IMR-90 (cell line): ENCODE measurements at regions not wholly inside any gene's neighbourhood (a gene's known extent, or its start where the extent isn't known, plus 50 kb on each side); places are given as distances from the start of the nearest gene placed in this dataset.

Experiments used
- ATAC-seq: fragments of 200-7000 bp; cut with Tn5 transposase; 2 replicates; pipeline ENCODE4 v1.9.1; 2020; ENCODE audit warnings: low read depth, mild to moderate bottlenecking, moderate library complexity
- BruUV-seq: library from RNA; stranded (reverse); fragments of 400-500 nt; replicated peaks from 2 replicates; lab custom pipeline; 2021; lab: Mats Ljungman, UMichigan
- CTCF ChIA-PET: fragments of 300-600 bp; formaldehyde crosslinking; extraction: SDS; loops from one replicate; lab custom pipeline; 2021; ENCODE audit warnings: antibody characterized with exemption; lab: Yijun Ruan, JAX
- POLR2A ChIA-PET: fragments of 300-600 bp; sonication (Branson Sonifier 250); formaldehyde crosslinking; loops from one replicate; lab custom pipeline; 2022; ENCODE audit warnings: antibody characterized with exemption; ENCODE audit not compliant: unreplicated experiment; lab: Charles Lee
- DNase-seq: peaks from one replicate; pipeline ENCODE4 v3.0.0; 2013
- H2AFZ ChIP-seq: replicated peaks from 2 replicates; pipeline ENCODE3; 2013; ENCODE audit warnings: low read length, mild to moderate bottlenecking; ENCODE audit not compliant: poor library complexity
- H2AK5ac ChIP-seq: 2 replicates; pipeline ENCODE4 v1.6.1; 2013; ENCODE audit warnings: low read depth, low read length, inconsistent platforms
- H2AK9ac ChIP-seq: replicated peaks from 2 replicates; pipeline ENCODE3; 2013; ENCODE audit warnings: mild to moderate bottlenecking, low read depth, low read length, moderate library complexity; ENCODE audit not compliant: poor library complexity
- H2BK120ac ChIP-seq: 2 replicates; pipeline ENCODE4 v1.6.1; 2013; ENCODE audit warnings: low read depth, low read length, inconsistent platforms
- H2BK15ac ChIP-seq: 3 replicates; pipeline ENCODE4 v1.6.1; 2013; ENCODE audit warnings: low read depth, low read length, inconsistent platforms
- H2BK20ac ChIP-seq: 2 replicates; pipeline ENCODE4 v1.6.1; 2013; ENCODE audit warnings: low read depth, mild to moderate bottlenecking, inconsistent platforms, low read length, moderate library complexity
- H2BK5ac ChIP-seq: 2 replicates; pipeline ENCODE4 v1.6.1; 2013; ENCODE audit warnings: mild to moderate bottlenecking, low read depth, low read length, inconsistent platforms; ENCODE audit not compliant: poor library complexity, severe bottlenecking
- H3K14ac ChIP-seq: replicated peaks from 2 replicates; pipeline ENCODE4 v1.6.1; 2013; ENCODE audit warnings: low read depth, low read length, inconsistent platforms
- H3K18ac ChIP-seq: 2 replicates; pipeline ENCODE4 v1.6.1; 2013; ENCODE audit warnings: low read depth, low read length, control low read depth
- H3K23ac ChIP-seq: 2 replicates; pipeline ENCODE4 v1.6.1; 2013; ENCODE audit warnings: low read depth, low read length, inconsistent platforms
- H3K27ac ChIP-seq: 2 replicates; pipeline ENCODE4 v1.5.1; 2013; ENCODE audit warnings: mild to moderate bottlenecking, control low read depth, low read length; ENCODE audit not compliant: insufficient read depth
- H3K27me3 ChIP-seq: 2 replicates; pipeline ENCODE4 v1.6.1; 2013; ENCODE audit warnings: low read length; ENCODE audit not compliant: control insufficient read depth, insufficient read depth
- H3K36me3 ChIP-seq: 2 replicates; pipeline ENCODE4 v1.6.1; 2013; ENCODE audit warnings: low read length, mixed read lengths; ENCODE audit not compliant: control insufficient read depth, insufficient read depth
- H3K4ac ChIP-seq: 2 replicates; pipeline ENCODE4 v1.6.1; 2013; ENCODE audit warnings: low read depth, low read length, inconsistent platforms
- H3K4me1 ChIP-seq: 2 replicates; pipeline ENCODE4 v1.6.1; 2013; ENCODE audit warnings: low read length, mixed read lengths; ENCODE audit not compliant: control insufficient read depth, insufficient read depth
- H3K4me2 ChIP-seq: 2 replicates; pipeline ENCODE4 v1.6.1; 2013; ENCODE audit warnings: low read depth, mild to moderate bottlenecking, control low read depth, low read length, moderate library complexity
- H3K4me3 ChIP-seq: 2 replicates; pipeline ENCODE4 v1.5.1; 2013; ENCODE audit warnings: low read depth, mild to moderate bottlenecking, control low read depth, low read length, moderate library complexity; ENCODE audit not compliant: insufficient read depth
- H3K56ac ChIP-seq: 2 replicates; pipeline ENCODE4 v1.6.1; 2013; ENCODE audit warnings: low read length, inconsistent platforms; ENCODE audit not compliant: insufficient read depth; ENCODE audit errors: extremely low read depth
- H3K79me1 ChIP-seq, 2 experiments: 2 replicates each; pipeline ENCODE4 v1.6.1; 2013; ENCODE audit warnings: low read length in 2 of 2, inconsistent platforms in 1 of 2, low read depth in 1 of 2
- H3K9ac ChIP-seq: 2 replicates; pipeline ENCODE4 v1.6.1; 2013; ENCODE audit warnings: low read depth, low read length, control low read depth
- H3K9me1 ChIP-seq: 2 replicates; pipeline ENCODE4 v1.6.1; 2013; ENCODE audit warnings: low read length, inconsistent platforms; ENCODE audit not compliant: insufficient read depth
- H3K9me3 ChIP-seq: 2 replicates; pipeline ENCODE4 v1.6.1; 2013; ENCODE audit warnings: low read length; ENCODE audit not compliant: control insufficient read depth, insufficient read depth
- H4K20me1 ChIP-seq: 2 replicates; pipeline ENCODE4 v1.6.1; 2013; ENCODE audit warnings: low read length, inconsistent platforms; ENCODE audit not compliant: insufficient read depth
- H4K5ac ChIP-seq: 2 replicates; pipeline ENCODE4 v1.6.1; 2013; ENCODE audit warnings: mild to moderate bottlenecking, low read depth, low read length, control low read depth
- H4K8ac ChIP-seq, 2 experiments: 2 replicates each; pipeline ENCODE4 v1.6.1; 2013; ENCODE audit warnings: low read depth in 2 of 2, low read length in 2 of 2, control low read depth in 1 of 2, inconsistent platforms in 1 of 2
- H4K91ac ChIP-seq: 2 replicates; pipeline ENCODE4 v1.6.1; 2013; ENCODE audit warnings: low read depth, low read length, inconsistent platforms; ENCODE audit not compliant: insufficient read depth
- BHLHE40 ChIP-seq: fragments of 150-350 bp; IDR thresholded peaks from 2 replicates; pipeline ENCODE4 v1.6.1; 2016; ENCODE audit warnings: mild to moderate bottlenecking, low read depth, low read length
- CEBPB ChIP-seq: IDR thresholded peaks from 2 replicates; pipeline ENCODE4 v1.6.1; 2012; ENCODE audit warnings: low read depth, low read length, improper control_type of control experiment
- FOS ChIP-seq: fragments of 150-350 bp; IDR thresholded peaks from 2 replicates; pipeline ENCODE4 v1.6.1; 2016; ENCODE audit warnings: low read depth, low read length
- MAFK ChIP-seq: IDR thresholded peaks from 2 replicates; pipeline ENCODE4 v1.6.1; 2012; ENCODE audit warnings: low read depth, low read length, improper control_type of control experiment
- MAZ ChIP-seq: IDR thresholded peaks from 2 replicates; pipeline ENCODE4 v1.6.1; 2012; ENCODE audit warnings: low read depth, mild to moderate bottlenecking, low read length, improper control_type of control experiment, moderate library complexity, borderline replicate concordance
- POLR2A ChIP-seq: IDR thresholded peaks from 2 replicates; pipeline ENCODE4 v1.6.1; 2012; ENCODE audit warnings: mild to moderate bottlenecking, low read depth, low read length
- RCOR1 ChIP-seq: IDR thresholded peaks from 2 replicates; pipeline ENCODE4 v1.6.1; 2012; ENCODE audit warnings: mild to moderate bottlenecking, low read length, improper control_type of control experiment; ENCODE audit not compliant: insufficient replicate concordance
- RFX5 ChIP-seq: IDR thresholded peaks from 2 replicates; pipeline ENCODE4 v1.8.0; 2012; ENCODE audit warnings: low read depth, mild to moderate bottlenecking, low read length, moderate library complexity
- SMC3 ChIP-seq: fragments of 150-350 bp; IDR thresholded peaks from 2 replicates; pipeline ENCODE4 v1.6.1; 2016; ENCODE audit warnings: low read depth, mild to moderate bottlenecking, antibody characterized with exemption, low read length, moderate library complexity
- WGBS, 2 experiments: methylation state at CpG; one replicate each; pipeline versions ENCODE4 v1.1.5 to v1.1.7; 2013; ENCODE audit warnings: missing lambda C conversion rate in 2 of 2; ENCODE audit not compliant: insufficient read length in 1 of 2; ENCODE audit errors: extremely low coverage in 2 of 2; 5-methylcytosine and 5-hydroxymethylcytosine counted together
- dilution Hi-C: fragments of 300-500 bp; cut with HindIII; formaldehyde crosslinking; loops from one replicate; pipeline ENCODE4 v1.14.3; 2018; ENCODE audit warnings: low sequenced_read_pairs; ENCODE audit not compliant: unreplicated experiment
- in situ Hi-C: fragments of 300-500 bp; cut with MboI; formaldehyde crosslinking; loops from 3 replicates; pipeline ENCODE4 v1.14.3; 2019; ENCODE audit warnings: low sequenced_read_pairs, inconsistent platforms, mixed read lengths
- intact Hi-C: fragments of 100-400 bp; cut with micrococcal nuclease; formaldehyde crosslinking; loops from 2 replicates; pipeline ENCODE4 v1.10.0; 2022
- TF ChIP-seq, protein P1 (sequence below): fragments of 150-350 bp; IDR thresholded peaks from 2 replicates; pipeline ENCODE4 v1.6.1; 2017; ENCODE audit warnings: mild to moderate bottlenecking, antibody characterized with exemption, low read length, low read depth
- TF ChIP-seq, protein P2 (sequence below): conservative IDR thresholded peaks from 2 replicates; pipeline ENCODE4 v1.5.1; 2012; ENCODE audit warnings: mild to moderate bottlenecking, low read depth, low read length, improper control_type of control experiment

DNA sequence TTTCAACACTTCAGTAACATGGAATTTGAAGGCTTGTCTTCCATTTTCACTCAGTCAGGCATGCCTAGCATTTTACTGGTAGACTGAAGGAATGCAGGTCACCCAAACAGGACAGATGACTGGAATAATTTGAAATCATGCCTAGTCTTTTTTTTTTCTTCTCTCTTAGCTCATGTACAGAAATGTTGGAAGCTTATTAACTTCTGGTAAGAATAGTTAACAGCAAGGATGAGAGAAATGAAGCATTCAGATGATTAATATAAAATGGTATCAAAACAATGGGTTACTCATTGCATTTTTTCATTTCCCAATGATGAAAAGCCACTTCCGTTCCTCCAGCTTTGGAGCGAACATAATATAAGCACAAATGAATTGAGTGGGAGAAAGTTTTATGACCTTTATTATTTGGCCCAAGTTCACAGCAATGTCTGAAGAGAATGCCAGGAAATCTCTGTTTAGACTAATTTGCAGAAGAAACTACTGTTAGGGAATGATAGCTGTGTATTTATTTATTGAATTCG is 431.6 kb upstream of the RASGRP1 start:
- Histone ChIP-seq H3K4me1 (peaks cover 28% of the 10 kb centered on the region), H3K9me1 (peaks cover 8% of the 10 kb centered on the region), H3K79me1 (no peaks in the 10 kb centered on the region), H2AFZ (no peak overlapping the region), H3K27ac (peak overlapping the region; percentile 99; the same call in 1 of the 2 replicates), H2BK20ac (peak overlapping the region; percentile 100), H4K91ac (no peak overlapping the region), H3K18ac (peak overlapping the region; percentile 100), H3K4me2 (peak overlapping the region; percentile 6; the same call in 1 of the 2 replicates), H2BK120ac (peak overlapping the region; percentile 99), H3K14ac (no peak overlapping the region), H4K8ac (peak overlapping the region; percentile 84 to 97; a peak in 2 of 4 replicates), H4K20me1 (no peaks in the 10 kb centered on the region), H2BK15ac (no peak overlapping the region; the same call in 2 of the 3 replicates), H2BK5ac (peak overlapping the region; percentile 100), H2AK5ac (no peak overlapping the region), H3K9ac (peak overlapping the region; percentile 71; the same call in 1 of the 2 replicates), H4K5ac (peak overlapping the region; percentile 100), H3K27me3 (no peaks in the 10 kb centered on the region), H3K23ac (no peak overlapping the region), H3K4ac (peak overlapping the region; percentile 98; the same call in 1 of the 2 replicates), H3K9me3 (no peaks in the 10 kb centered on the region; the same call in 1 of the 2 replicates), H3K4me3 (no peak overlapping the region), H3K56ac (peak overlapping the region; percentile 96; the same call in 1 of the 2 replicates), H2AK9ac (no peak overlapping the region), H3K36me3 (no peaks in the 10 kb centered on the region)
- ChIA-PET CTCF (no interaction called here), POLR2A (interaction anchor here (0.5 to 0.6 kb wide), 3 partner anchors 584 to 1677 kb away, joined by 3 to 12 read pairs (median 3); partner anchors contain the start of gene THBS1)
- in situ Hi-C loops (no loop called here), dilution Hi-C loops (no loop called here), intact Hi-C loops (loop anchor here (2.0 to 5.0 kb wide), 5 partner anchors 137 to 585 kb away; partner anchors contain the start of gene THBS1)
- no TSS peak for BruUV-seq
- ATAC-seq (peak; percentile 74), DNase-seq (peak; percentile 90)
- TF ChIP-seq SMC3 (no peak), MAFK (no peak), FOS (peak; percentile 18; the same call in 1 of the 2 replicates), RCOR1 (no peak), MAZ (no peak), RFX5 (no peak), BHLHE40 (no peak), POLR2A (no peak), CEBPB (peak; percentile 50; the same call in 1 of the 2 replicates)
- TF ChIP-seq, protein P1, sequence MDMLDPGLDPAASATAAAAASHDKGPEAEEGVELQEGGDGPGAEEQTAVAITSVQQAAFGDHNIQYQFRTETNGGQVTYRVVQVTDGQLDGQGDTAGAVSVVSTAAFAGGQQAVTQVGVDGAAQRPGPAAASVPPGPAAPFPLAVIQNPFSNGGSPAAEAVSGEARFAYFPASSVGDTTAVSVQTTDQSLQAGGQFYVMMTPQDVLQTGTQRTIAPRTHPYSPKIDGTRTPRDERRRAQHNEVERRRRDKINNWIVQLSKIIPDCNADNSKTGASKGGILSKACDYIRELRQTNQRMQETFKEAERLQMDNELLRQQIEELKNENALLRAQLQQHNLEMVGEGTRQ, result no peak
- TF ChIP-seq, protein P2, sequence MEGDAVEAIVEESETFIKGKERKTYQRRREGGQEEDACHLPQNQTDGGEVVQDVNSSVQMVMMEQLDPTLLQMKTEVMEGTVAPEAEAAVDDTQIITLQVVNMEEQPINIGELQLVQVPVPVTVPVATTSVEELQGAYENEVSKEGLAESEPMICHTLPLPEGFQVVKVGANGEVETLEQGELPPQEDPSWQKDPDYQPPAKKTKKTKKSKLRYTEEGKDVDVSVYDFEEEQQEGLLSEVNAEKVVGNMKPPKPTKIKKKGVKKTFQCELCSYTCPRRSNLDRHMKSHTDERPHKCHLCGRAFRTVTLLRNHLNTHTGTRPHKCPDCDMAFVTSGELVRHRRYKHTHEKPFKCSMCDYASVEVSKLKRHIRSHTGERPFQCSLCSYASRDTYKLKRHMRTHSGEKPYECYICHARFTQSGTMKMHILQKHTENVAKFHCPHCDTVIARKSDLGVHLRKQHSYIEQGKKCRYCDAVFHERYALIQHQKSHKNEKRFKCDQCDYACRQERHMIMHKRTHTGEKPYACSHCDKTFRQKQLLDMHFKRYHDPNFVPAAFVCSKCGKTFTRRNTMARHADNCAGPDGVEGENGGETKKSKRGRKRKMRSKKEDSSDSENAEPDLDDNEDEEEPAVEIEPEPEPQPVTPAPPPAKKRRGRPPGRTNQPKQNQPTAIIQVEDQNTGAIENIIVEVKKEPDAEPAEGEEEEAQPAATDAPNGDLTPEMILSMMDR, result no peak
- WGBS, 2 experiments, result no CpG with 5 or more reads among the region's 3 CpGs
